ENCODE measurements at regions not wholly inside any gene's neighbourhood (a gene's known extent, or its start where the extent isn't known, plus 50 kb on each side); places are given as distances from the start of the nearest gene placed in this dataset.

DNA sequence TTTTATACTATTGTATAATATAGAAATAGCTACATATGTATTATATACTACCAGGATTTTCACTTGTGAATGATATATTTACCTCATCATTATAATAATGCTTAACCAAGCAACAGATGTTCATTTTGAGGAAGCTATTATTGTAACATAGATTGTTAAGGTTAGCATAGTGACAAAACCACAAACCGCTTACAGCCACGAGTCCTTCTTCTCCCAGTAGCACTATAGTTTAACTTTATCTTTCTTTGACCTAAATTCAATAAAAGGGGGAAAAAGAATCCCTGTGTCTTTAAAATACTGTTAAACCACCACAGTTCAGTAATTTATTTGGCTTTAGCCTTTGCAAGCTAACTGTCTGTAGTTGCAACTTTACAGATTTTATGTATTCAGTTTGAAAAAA lies 1039.4 kb upstream of the B3GALT2 start:
- TF ChIP-seq POLR2AphosphoS5 (IDR thresholded peaks at IDR 0.05; ENCODE audit: insufficient read depth, low read depth, low read length) (no peak), POLR2A (IDR thresholded peaks at IDR 0.05; ENCODE audit: low read depth, low read length) (no peak)
